Superior temporal gyrus (tissue), 1 donor: ENCODE measurements at regions not wholly inside any gene's neighbourhood (a gene's known extent, or its start where the extent isn't known, plus 50 kb on each side); places are given as distances from the start of the nearest gene placed in this dataset.
"Not testable (repeated sequence)": the region's sequence is repeated elsewhere in the genome, so short reads cannot be mapped to it uniquely, and the experiment has no call there.

ENCODE experiments used
- DNase-seq: peaks from one replicate; pipeline ENCODE4 v3.0.0-alpha.2; 2016; ENCODE audit errors: extremely low spot score

GRCh38 chr7:51949726-51950644 lies 633.4 kb upstream of the COBL start:
- no peak for DNase-seq

- no peak for DNase-seq
Measured at GRCh38 chr7:51930834-51931233, 614.2 kb upstream of the COBL start.

- DNase-seq: no peak
Measured at GRCh38 chr7:51929818-51930217, 613.2 kb upstream of the COBL start.

- DNase-seq: no peak
Measured at GRCh38 chr7:51927738-51928137, 611.1 kb upstream of the COBL start.

- no peak for DNase-seq
Measured at GRCh38 chr7:51918581-51918980, 602.0 kb upstream of the COBL start.

- DNase-seq: no peak
Measured at GRCh38 chr7:51901489-51901840, 584.9 kb upstream of the COBL start.

GRCh38 chr7:51900755-51901488 lies 584.3 kb upstream of the COBL start:
- DNase-seq: not testable (repeated sequence)

- DNase-seq: no peak
Measured at GRCh38 chr7:51899611-51900010, 583.0 kb upstream of the COBL start.

GRCh38 chr7:51882412-51882811 lies 565.8 kb upstream of the COBL start:
- DNase-seq: no peak

- no peak for DNase-seq
Measured at GRCh38 chr7:51881309-51881708, 564.7 kb upstream of the COBL start.

- DNase-seq: no peak
Measured at GRCh38 chr7:51878865-51879264, 562.3 kb upstream of the COBL start.

GRCh38 chr7:51869452-51869851 lies 552.8 kb upstream of the COBL start:
- no peak for DNase-seq

- DNase-seq: no peak
Measured at GRCh38 chr7:51867117-51867516, 550.5 kb upstream of the COBL start.

- DNase-seq: no peak
Measured at GRCh38 chr7:51860305-51860704, 543.7 kb upstream of the COBL start.

- no peak for DNase-seq
Measured at GRCh38 chr7:51850126-51850525, 533.5 kb upstream of the COBL start.

GRCh38 chr7:51847461-51848134 lies 531.0 kb upstream of the COBL start:
- no peak for DNase-seq

GRCh38 chr7:51839130-51839529 lies 522.5 kb upstream of the COBL start:
- DNase-seq: not testable (repeated sequence)

GRCh38 chr7:51827631-51828030 lies 511.0 kb upstream of the COBL start:
- DNase-seq: no peak

- no peak for DNase-seq
Measured at GRCh38 chr7:51824050-51824449, 507.4 kb upstream of the COBL start.

GRCh38 chr7:51823437-51823836 lies 506.8 kb upstream of the COBL start:
- no peak for DNase-seq

GRCh38 chr7:51817694-51818225 lies 501.2 kb upstream of the COBL start:
- no peak for DNase-seq

- not testable (repeated sequence) for DNase-seq
Measured at GRCh38 chr7:51805783-51806431, 489.3 kb upstream of the COBL start.
